ACC112 (cell line): ENCODE measurements at regions not wholly inside any gene's neighbourhood (a gene's known extent, or its start where the extent isn't known, plus 50 kb on each side); places are given as distances from the start of the nearest gene placed in this dataset.

Source experiments
- H2AFZ ChIP-seq: fragments of 200-600 bp; sonication (generic); one replicate; pipeline ENCODE4 v1.6.0; 2017; ENCODE audit warnings: antibody characterized with exemption, low read length; ENCODE audit not compliant: unreplicated experiment
- H3K27ac ChIP-seq: fragments of 200-600 bp; sonication (generic); 2 replicates; pipeline ENCODE4 v1.5.1; 2014; ENCODE audit warnings: low read depth, mild to moderate bottlenecking, antibody characterized with exemption, low read length, moderate library complexity
- H3K27me3 ChIP-seq: fragments of 200-600 bp; sonication (generic); 2 replicates; pipeline ENCODE4 v1.6.1; 2014; ENCODE audit warnings: mild to moderate bottlenecking, antibody characterized with exemption, low read length, moderate library complexity, mixed read lengths; ENCODE audit not compliant: insufficient read depth
- H3K36me3 ChIP-seq: fragments of 200-600 bp; sonication (generic); 2 replicates; pipeline ENCODE4 v1.6.1; 2016; ENCODE audit warnings: mild to moderate bottlenecking, antibody characterized with exemption, low read length, moderate library complexity, mixed read lengths; ENCODE audit not compliant: insufficient read depth
- H3K4me1 ChIP-seq: fragments of 200-600 bp; sonication (generic); one replicate; pipeline ENCODE4 v1.6.1; 2016; ENCODE audit warnings: low read length, mixed read lengths; ENCODE audit not compliant: insufficient read depth, unreplicated experiment, control insufficient read depth
- H3K4me3 ChIP-seq: fragments of 200-600 bp; sonication (generic); 2 replicates; pipeline ENCODE4 v1.5.1; 2014; ENCODE audit warnings: mild to moderate bottlenecking, low read depth, low read length
- H3K79me2 ChIP-seq: fragments of 200-600 bp; sonication (generic); one replicate; pipeline ENCODE4 v1.6.0; 2016; ENCODE audit warnings: low read length; ENCODE audit not compliant: control insufficient read depth, unreplicated experiment, insufficient read depth

GRCh38 chr9:28293369-28294090, 720.2 kb upstream of the C9orf72 start:
- no peaks in the 10 kb centered on the region for H3K4me1 ChIP-seq
- H3K4me3 ChIP-seq, result no peak overlapping the region
- no peak overlapping the region for H3K27ac ChIP-seq
- H3K27me3 ChIP-seq, result no peaks in the 10 kb centered on the region
- H3K36me3 ChIP-seq, result no peaks in the 10 kb centered on the region
- no peak overlapping the region for H2AFZ ChIP-seq
- H3K79me2 ChIP-seq, result no peaks in the 10 kb centered on the region

GRCh38 chr9:28301281-28301680, 728.0 kb upstream of the C9orf72 start:
- H3K4me3 ChIP-seq, result no peak overlapping the region
- no peak overlapping the region for H2AFZ ChIP-seq
- H3K4me1 ChIP-seq, result no peaks in the 10 kb centered on the region
- H3K27me3 ChIP-seq, result no peaks in the 10 kb centered on the region
- no peak overlapping the region for H3K27ac ChIP-seq
- H3K79me2 ChIP-seq, result no peaks in the 10 kb centered on the region
- H3K36me3 ChIP-seq, result no peaks in the 10 kb centered on the region

GRCh38 chr9:28317745-28318144, 744.5 kb upstream of the C9orf72 start:
- Histone ChIP-seq H3K79me2 (no peaks in the 10 kb centered on the region), H3K4me3 (no peak overlapping the region), H3K4me1 (no peaks in the 10 kb centered on the region), H3K27ac (no peak overlapping the region), H3K36me3 (no peaks in the 10 kb centered on the region), H2AFZ (no peak overlapping the region), H3K27me3 (no peaks in the 10 kb centered on the region)

GRCh38 chr9:28318515-28318914, 745.2 kb upstream of the C9orf72 start:
- no peaks in the 10 kb centered on the region for H3K27me3 ChIP-seq
- no peak overlapping the region for H2AFZ ChIP-seq
- H3K4me3 ChIP-seq, result no peak overlapping the region
- H3K4me1 ChIP-seq, result no peaks in the 10 kb centered on the region
- H3K36me3 ChIP-seq, result no peaks in the 10 kb centered on the region
- H3K79me2 ChIP-seq, result no peaks in the 10 kb centered on the region
- H3K27ac ChIP-seq, result no peak overlapping the region

- H3K27me3 ChIP-seq, result no peaks in the 10 kb centered on the region
- H3K4me3 ChIP-seq, result no peak overlapping the region
- H3K36me3 ChIP-seq, result no peaks in the 10 kb centered on the region
- H3K27ac ChIP-seq, result no peak overlapping the region
- H3K79me2 ChIP-seq, result no peaks in the 10 kb centered on the region
- H3K4me1 ChIP-seq, result no peaks in the 10 kb centered on the region
- no peak overlapping the region for H2AFZ ChIP-seq
These were observed 746.7 kb upstream of the C9orf72 start for GRCh38 chr9:28319981-28320380.

GRCh38 chr9:28320616-28321015, 747.3 kb upstream of the C9orf72 start:
- H3K27me3 ChIP-seq, result no peaks in the 10 kb centered on the region
- H2AFZ ChIP-seq, result no peak overlapping the region
- H3K27ac ChIP-seq, result no peak overlapping the region
- no peaks in the 10 kb centered on the region for H3K36me3 ChIP-seq
- no peaks in the 10 kb centered on the region for H3K4me1 ChIP-seq
- H3K79me2 ChIP-seq, result no peaks in the 10 kb centered on the region
- H3K4me3 ChIP-seq, result no peak overlapping the region

GRCh38 chr9:28329323-28329722, 756.0 kb upstream of the C9orf72 start:
- Histone ChIP-seq H3K27ac (no peak overlapping the region), H3K36me3 (no peaks in the 10 kb centered on the region), H3K79me2 (no peaks in the 10 kb centered on the region), H3K4me1 (no peaks in the 10 kb centered on the region), H2AFZ (no peak overlapping the region), H3K27me3 (no peaks in the 10 kb centered on the region), H3K4me3 (no peak overlapping the region)

- H3K79me2 ChIP-seq, result no peaks in the 10 kb centered on the region
- H3K4me1 ChIP-seq, result no peaks in the 10 kb centered on the region
- H2AFZ ChIP-seq, result no peak overlapping the region
These were observed 759.4 kb upstream of the C9orf72 start for GRCh38 chr9:28332648-28333047.

GRCh38 chr9:28341913-28342312, 768.6 kb upstream of the C9orf72 start:
- no peak overlapping the region for H3K4me3 ChIP-seq
- H3K27ac ChIP-seq, result no peak overlapping the region
- no peaks in the 10 kb centered on the region for H3K79me2 ChIP-seq
- H3K36me3 ChIP-seq, result no peaks in the 10 kb centered on the region
- no peaks in the 10 kb centered on the region for H3K4me1 ChIP-seq
- no peaks in the 10 kb centered on the region for H3K27me3 ChIP-seq
- H2AFZ ChIP-seq, result no peak overlapping the region

More at GRCh38 chr9:28332648-28333047, 759.4 kb upstream of the C9orf72 start:
- H3K27me3 ChIP-seq, result no peaks in the 10 kb centered on the region
- no peak overlapping the region for H3K27ac ChIP-seq
- H3K4me3 ChIP-seq, result no peak overlapping the region
- H3K36me3 ChIP-seq, result no peaks in the 10 kb centered on the region

- no peaks in the 10 kb centered on the region for H3K27me3 ChIP-seq
- no peak overlapping the region for H3K27ac ChIP-seq
- H3K4me3 ChIP-seq, result no peak overlapping the region
- H3K79me2 ChIP-seq, result no peaks in the 10 kb centered on the region
- H3K36me3 ChIP-seq, result no peaks in the 10 kb centered on the region
- no peaks in the 10 kb centered on the region for H3K4me1 ChIP-seq
- H2AFZ ChIP-seq, result no peak overlapping the region
These were observed 769.6 kb upstream of the C9orf72 start for GRCh38 chr9:28342815-28343338.

GRCh38 chr9:28363151-28363562, 789.9 kb upstream of the C9orf72 start:
- Histone ChIP-seq H3K36me3 (no peaks in the 10 kb centered on the region), H3K4me3 (no peak overlapping the region), H2AFZ (no peak overlapping the region), H3K27ac (no peak overlapping the region), H3K27me3 (no peaks in the 10 kb centered on the region), H3K79me2 (no peaks in the 10 kb centered on the region), H3K4me1 (no peaks in the 10 kb centered on the region)
